HepG2 (cell line): ENCODE measurements at regions not wholly inside any gene's neighbourhood (a gene's known extent, or its start where the extent isn't known, plus 50 kb on each side); places are given as distances from the start of the nearest gene placed in this dataset.

Source experiments
- ATAC-seq: fragments of 200-7000 bp; cut with Tn5 transposase; 3 replicates; pipeline ENCODE4 v1.9.1; 2020; ENCODE audit warnings: mild to moderate bottlenecking, moderate library complexity
- BruUV-seq: library from RNA; stranded (reverse); fragments of 400-500 nt; replicated peaks from 2 replicates; lab custom pipeline; 2021; lab: Mats Ljungman, UMichigan
- CTCF ChIA-PET: fragments of 300-600 bp; formaldehyde crosslinking; extraction: SDS; loops from one replicate; lab custom pipeline; 2021; ENCODE audit warnings: low total read pairs, inconsistent platforms, low intra/inter-chr PET ratio; lab: Yijun Ruan, JAX
- POLR2A ChIA-PET: fragments of 350-600 bp; sonication (Branson Sonifier 250); formaldehyde crosslinking; loops from one replicate; lab custom pipeline; 2020; ENCODE audit warnings: antibody characterized with exemption, inconsistent platforms; lab: Yijun Ruan, JAX
- DNase-seq: peaks from one replicate; pipeline ENCODE4 v3.0.0-alpha.2; 2015; ENCODE audit warnings: low spot score
- FAIRE-seq: peaks from 3 replicates; lab custom pipeline; 2011; peaks lifted over from hg19 to GRCh38; lab: Jason Lieb, UNC
- H2AFZ ChIP-seq: one replicate; pipeline ENCODE4 v1.6.1; 2011; ENCODE audit warnings: low read length, inconsistent platforms
- H3K27ac ChIP-seq: fragments of 300-600 bp; 3 replicates; pipeline ENCODE4 v1.8.0; 2011; ENCODE audit warnings: mixed run types, mild to moderate bottlenecking, mixed read lengths, low read length, inconsistent platforms; ENCODE audit not compliant: insufficient read depth; ENCODE audit errors: extremely low read length
- H3K27me3 ChIP-seq, 2 experiments: fragments of 200-600 bp in 1 of 2; 2 replicates in 1 of 2; 3 replicates in 1 of 2; pipeline versions ENCODE4 v1.6.0 to v1.8.0; 2011; ENCODE audit warnings: low read length in 2 of 2, mild to moderate bottlenecking in 2 of 2, moderate library complexity in 2 of 2, inconsistent platforms in 1 of 2; ENCODE audit not compliant: insufficient read depth in 2 of 2, control insufficient read depth in 1 of 2
- H3K36me3 ChIP-seq, 2 experiments: fragments of 200-600 bp in 1 of 2; replicated peaks in 1 of 2; 2 replicates in 1 of 2; 3 replicates in 1 of 2; pipeline versions ENCODE4 v1.5.1 to v1.8.0; 2011; ENCODE audit warnings: low read length in 2 of 2, inconsistent platforms in 1 of 2; ENCODE audit not compliant: insufficient read depth in 2 of 2, control insufficient read depth in 1 of 2
- H3K4me1 ChIP-seq: 2 replicates; pipeline ENCODE4 v1.5.1; 2012; ENCODE audit warnings: low read length, inconsistent platforms; ENCODE audit not compliant: insufficient read depth
- H3K4me2 ChIP-seq: 2 replicates; pipeline ENCODE4 v1.6.0; 2011; ENCODE audit warnings: low read depth, low read length, inconsistent platforms
- H3K4me3 ChIP-seq, 3 experiments: fragments of 200-600 bp in 1 of 3; sonication (generic), shearing (Covaris generic) in 1 of 3; replicated peaks in 1 of 3; 2 replicates each; pipeline ENCODE4 v1.5.1; 2011 to 2016; ENCODE audit warnings: low read length in 3 of 3, inconsistent platforms in 2 of 3, low read depth in 2 of 3, mild to moderate bottlenecking in 2 of 3, control low read depth in 1 of 3, mixed read lengths in 1 of 3; ENCODE audit not compliant: insufficient read depth in 1 of 3
- H3K79me2 ChIP-seq: one replicate; pipeline ENCODE4 v1.6.1; 2011; ENCODE audit warnings: low read length, inconsistent platforms; ENCODE audit not compliant: insufficient read depth
- H3K9ac ChIP-seq: 2 replicates; pipeline ENCODE4 v1.6.0; 2011; ENCODE audit warnings: mild to moderate bottlenecking, low read depth, low read length, inconsistent platforms; ENCODE audit not compliant: insufficient read depth
- H3K9me3 ChIP-seq: 2 replicates; pipeline ENCODE4 v1.5.1; 2012; ENCODE audit warnings: mild to moderate bottlenecking, low read length
- H4K20me1 ChIP-seq: 2 replicates; pipeline ENCODE4 v1.6.0; 2011; ENCODE audit warnings: inconsistent platforms, mild to moderate bottlenecking, low read length, moderate library complexity; ENCODE audit not compliant: insufficient read depth
- ATF7-NPFF ChIP-seq: sonication (generic); formaldehyde crosslinking; IDR thresholded peaks from 2 replicates; pipeline ENCODE4 v1.8.1; 2023; ENCODE audit warnings: mild to moderate bottlenecking, low read depth, missing genetic modification reagents, moderate library complexity
- CBX1 ChIP-seq: IDR thresholded peaks from one replicate; pipeline ENCODE4 v1.6.1; 2016; ENCODE audit warnings: antibody characterized with exemption, low read depth
- GABPB1 ChIP-seq: IDR thresholded peaks from 2 replicates; pipeline ENCODE4 v1.6.1; 2016; ENCODE audit warnings: mild to moderate bottlenecking, missing genetic modification reagents, moderate library complexity, missing compliant biosample characterization
- PHF20 ChIP-seq: sonication (generic); formaldehyde crosslinking; IDR thresholded peaks from 2 replicates; pipeline ENCODE4 v1.5.0; 2020; ENCODE audit warnings: mild to moderate bottlenecking, missing genetic modification reagents
- RARG ChIP-seq: sonication (generic); formaldehyde crosslinking; IDR thresholded peaks from 2 replicates; pipeline ENCODE4 v1.4.0; 2020; ENCODE audit warnings: low read depth, mild to moderate bottlenecking, missing genetic modification reagents
- RFXAP ChIP-seq: sonication (generic); formaldehyde crosslinking; IDR thresholded peaks from 2 replicates; pipeline ENCODE4 v1.4.0; 2020; ENCODE audit warnings: missing genetic modification reagents, borderline replicate concordance
- STAG1 ChIP-seq: sonication (generic); formaldehyde crosslinking; IDR thresholded peaks from 2 replicates; pipeline ENCODE4 v1.4.0; 2020; ENCODE audit warnings: missing genetic modification reagents
- ZNF432 ChIP-seq: sonication (generic); formaldehyde crosslinking; IDR thresholded peaks from 2 replicates; pipeline ENCODE4 v1.5.0; 2020; ENCODE audit warnings: missing genetic modification reagents, mild to moderate bottlenecking, borderline replicate concordance
- WGBS: methylation state at CpG from one replicate; pipeline ENCODE4 v1.1.6; 2017; ENCODE audit warnings: low lambda C conversion rate; 5-methylcytosine and 5-hydroxymethylcytosine counted together
- in situ Hi-C: cut with HindIII; loops from 2 replicates; pipeline ENCODE4 v1.10.0; 2017; ENCODE audit warnings: low pct_unique_long_range_greater_than_20kb; ENCODE audit not compliant: extremely low pct_ligation_motif_present
- intact Hi-C: fragments of 100-400 bp; cut with micrococcal nuclease; formaldehyde crosslinking; loops from one replicate; pipeline ENCODE4 v1.10.0; 2022; ENCODE audit not compliant: unreplicated experiment
- TF ChIP-seq, protein P1 (sequence below): sonication (generic); formaldehyde crosslinking; IDR thresholded peaks from 2 replicates; pipeline ENCODE4 v1.5.1; 2020; ENCODE audit warnings: missing genetic modification reagents, mild to moderate bottlenecking, borderline replicate concordance
- TF ChIP-seq, protein P2 (sequence below): IDR thresholded peaks from 2 replicates; pipeline ENCODE4 v1.6.1; 2016; ENCODE audit warnings: low read depth, control low read depth
- TF ChIP-seq, protein P3 (sequence below): sonication (generic); formaldehyde crosslinking; IDR thresholded peaks from 2 replicates; pipeline ENCODE4 v1.4.0; 2020; ENCODE audit warnings: mild to moderate bottlenecking, missing genetic modification reagents

DNA sequence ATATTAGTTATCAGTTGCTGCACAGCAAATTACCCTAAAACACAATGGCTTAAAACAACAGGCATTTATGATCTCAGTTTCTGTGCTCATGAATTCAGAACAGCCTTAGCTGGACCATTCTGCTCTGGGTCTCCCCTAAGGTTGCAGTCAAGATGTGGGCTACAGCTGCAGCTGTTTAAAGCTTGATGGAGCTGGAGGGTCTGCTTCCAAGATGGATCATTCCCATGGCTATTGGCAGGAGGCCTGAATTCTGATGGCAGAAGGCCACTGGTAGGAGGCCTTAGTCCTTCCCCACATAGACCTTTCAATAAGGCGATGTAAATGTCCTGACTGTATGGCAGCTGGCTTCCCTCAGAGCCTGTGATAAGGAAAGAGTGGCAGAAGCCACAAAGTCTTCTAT lies 118.6 kb upstream of the SERPINE2 start:
- H2AFZ ChIP-seq: no peak overlapping the region
- no peaks in the 10 kb centered on the region for H3K36me3 ChIP-seq
- intact Hi-C loops: no loop called here
- H3K79me2 ChIP-seq: no peaks in the 10 kb centered on the region
- in situ Hi-C loops: no loop called here
- no peak overlapping the region for H3K4me2 ChIP-seq
- H3K27ac ChIP-seq: no peak overlapping the region
- peaks cover 0 to 23% of the 10 kb centered on the region in 2 experiments; a peak in 2 of 5 replicates for H3K27me3 ChIP-seq
- CTCF ChIA-PET: no interaction called here
- WGBS: 10% methylated on average over 1 of the region's 1 CpG
- H3K4me1 ChIP-seq: 0 out of 2 replicates have a peak, but pooled peaks cover 7% of the 10 kb centered on the region
- no TSS peak for BruUV-seq
- FAIRE-seq (no peak), ATAC-seq (no peak), DNase-seq (no peak)
- TF ChIP-seq ZNF432 (CRISPR knock-in tag) (no peak), PHF20 (no peak), ATF7-NPFF (CRISPR knock-in tag) (no peak)
- no peaks in the 10 kb centered on the region for H3K9me3 ChIP-seq
- POLR2A ChIA-PET: interaction anchor here (3.9 kb wide), 1 partner anchor 12 kb away, joined by 22 read pairs; no protein-coding TSS in a partner anchor
- no peaks in the 10 kb centered on the region for H4K20me1 ChIP-seq
- H3K4me3 ChIP-seq: no peak overlapping the region
- no peak overlapping the region for H3K9ac ChIP-seq

DNA sequence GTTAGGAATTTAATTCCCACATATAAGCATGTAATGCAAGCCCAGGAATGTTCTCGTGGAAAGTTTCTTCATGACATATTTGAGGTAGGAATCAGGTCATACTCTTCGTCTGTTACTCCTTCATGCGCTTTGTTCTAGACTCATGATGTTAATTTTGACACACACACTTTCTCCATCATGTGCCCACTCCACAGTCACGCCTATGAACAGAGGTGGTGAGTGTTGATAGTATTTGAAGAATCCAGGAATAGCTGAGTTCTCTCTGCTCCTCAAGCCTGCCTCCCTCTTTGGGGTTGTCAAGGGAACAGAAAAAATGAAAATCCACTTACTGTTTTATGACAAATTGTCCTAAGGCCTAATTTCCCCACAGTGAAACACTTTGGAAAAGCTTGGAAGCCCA lies 117.3 kb upstream of the SERPINE2 start:
- H2AFZ ChIP-seq: no peak overlapping the region
- WGBS: 51% methylated on average over 4 of the region's 4 CpGs
- no peak for ATAC-seq

More for the DNA sequence above, 117.3 kb upstream of the SERPINE2 start:
- in situ Hi-C loops: no loop called here
- H3K79me2 ChIP-seq: no peaks in the 10 kb centered on the region
- POLR2A ChIA-PET: interaction anchor here (3.9 kb wide), 1 partner anchor 10 kb away, joined by 22 read pairs; no protein-coding TSS in a partner anchor
- peak; percentile 15 for FAIRE-seq
- intact Hi-C loops: no loop called here
- H3K4me1 ChIP-seq: peaks cover 19% of the 10 kb centered on the region
- H4K20me1 ChIP-seq: no peaks in the 10 kb centered on the region
- BruUV-seq: no TSS peak
- TF ChIP-seq RFXAP (CRISPR knock-in tag) (no peak), STAG1 (CRISPR knock-in tag) (no peak), GABPB1 (no peak), RARG (no peak), CBX1 (no peak)
- TF ChIP-seq, protein P1, sequence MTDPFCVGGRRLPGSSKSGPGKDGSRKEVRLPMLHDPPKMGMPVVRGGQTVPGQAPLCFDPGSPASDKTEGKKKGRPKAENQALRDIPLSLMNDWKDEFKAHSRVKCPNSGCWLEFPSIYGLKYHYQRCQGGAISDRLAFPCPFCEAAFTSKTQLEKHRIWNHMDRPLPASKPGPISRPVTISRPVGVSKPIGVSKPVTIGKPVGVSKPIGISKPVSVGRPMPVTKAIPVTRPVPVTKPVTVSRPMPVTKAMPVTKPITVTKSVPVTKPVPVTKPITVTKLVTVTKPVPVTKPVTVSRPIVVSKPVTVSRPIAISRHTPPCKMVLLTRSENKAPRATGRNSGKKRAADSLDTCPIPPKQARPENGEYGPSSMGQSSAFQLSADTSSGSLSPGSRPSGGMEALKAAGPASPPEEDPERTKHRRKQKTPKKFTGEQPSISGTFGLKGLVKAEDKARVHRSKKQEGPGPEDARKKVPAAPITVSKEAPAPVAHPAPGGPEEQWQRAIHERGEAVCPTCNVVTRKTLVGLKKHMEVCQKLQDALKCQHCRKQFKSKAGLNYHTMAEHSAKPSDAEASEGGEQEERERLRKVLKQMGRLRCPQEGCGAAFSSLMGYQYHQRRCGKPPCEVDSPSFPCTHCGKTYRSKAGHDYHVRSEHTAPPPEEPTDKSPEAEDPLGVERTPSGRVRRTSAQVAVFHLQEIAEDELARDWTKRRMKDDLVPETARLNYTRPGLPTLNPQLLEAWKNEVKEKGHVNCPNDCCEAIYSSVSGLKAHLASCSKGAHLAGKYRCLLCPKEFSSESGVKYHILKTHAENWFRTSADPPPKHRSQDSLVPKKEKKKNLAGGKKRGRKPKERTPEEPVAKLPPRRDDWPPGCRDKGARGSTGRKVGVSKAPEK (CRISPR knock-in tag): no peak
- TF ChIP-seq, protein P2, sequence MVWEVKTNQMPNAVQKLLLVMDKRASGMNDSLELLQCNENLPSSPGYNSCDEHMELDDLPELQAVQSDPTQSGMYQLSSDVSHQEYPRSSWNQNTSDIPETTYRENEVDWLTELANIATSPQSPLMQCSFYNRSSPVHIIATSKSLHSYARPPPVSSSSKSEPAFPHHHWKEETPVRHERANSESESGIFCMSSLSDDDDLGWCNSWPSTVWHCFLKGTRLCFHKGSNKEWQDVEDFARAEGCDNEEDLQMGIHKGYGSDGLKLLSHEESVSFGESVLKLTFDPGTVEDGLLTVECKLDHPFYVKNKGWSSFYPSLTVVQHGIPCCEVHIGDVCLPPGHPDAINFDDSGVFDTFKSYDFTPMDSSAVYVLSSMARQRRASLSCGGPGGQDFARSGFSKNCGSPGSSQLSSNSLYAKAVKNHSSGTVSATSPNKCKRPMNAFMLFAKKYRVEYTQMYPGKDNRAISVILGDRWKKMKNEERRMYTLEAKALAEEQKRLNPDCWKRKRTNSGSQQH (CRISPR knock-in tag): no peak
- TF ChIP-seq, protein P3, sequence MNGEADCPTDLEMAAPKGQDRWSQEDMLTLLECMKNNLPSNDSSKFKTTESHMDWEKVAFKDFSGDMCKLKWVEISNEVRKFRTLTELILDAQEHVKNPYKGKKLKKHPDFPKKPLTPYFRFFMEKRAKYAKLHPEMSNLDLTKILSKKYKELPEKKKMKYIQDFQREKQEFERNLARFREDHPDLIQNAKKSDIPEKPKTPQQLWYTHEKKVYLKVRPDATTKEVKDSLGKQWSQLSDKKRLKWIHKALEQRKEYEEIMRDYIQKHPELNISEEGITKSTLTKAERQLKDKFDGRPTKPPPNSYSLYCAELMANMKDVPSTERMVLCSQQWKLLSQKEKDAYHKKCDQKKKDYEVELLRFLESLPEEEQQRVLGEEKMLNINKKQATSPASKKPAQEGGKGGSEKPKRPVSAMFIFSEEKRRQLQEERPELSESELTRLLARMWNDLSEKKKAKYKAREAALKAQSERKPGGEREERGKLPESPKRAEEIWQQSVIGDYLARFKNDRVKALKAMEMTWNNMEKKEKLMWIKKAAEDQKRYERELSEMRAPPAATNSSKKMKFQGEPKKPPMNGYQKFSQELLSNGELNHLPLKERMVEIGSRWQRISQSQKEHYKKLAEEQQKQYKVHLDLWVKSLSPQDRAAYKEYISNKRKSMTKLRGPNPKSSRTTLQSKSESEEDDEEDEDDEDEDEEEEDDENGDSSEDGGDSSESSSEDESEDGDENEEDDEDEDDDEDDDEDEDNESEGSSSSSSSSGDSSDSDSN (CRISPR knock-in tag): no peak
- no peak overlapping the region for H3K4me2 ChIP-seq
- peaks cover 0 to 23% of the 10 kb centered on the region in 2 experiments; a peak in 2 of 5 replicates for H3K27me3 ChIP-seq
- H3K9me3 ChIP-seq: no peaks in the 10 kb centered on the region
- no peak for DNase-seq
- CTCF ChIA-PET: no interaction called here
- H3K36me3 ChIP-seq: no peaks in the 10 kb centered on the region
- H3K27ac ChIP-seq: no peak overlapping the region
- H3K9ac ChIP-seq: no peak overlapping the region
- no peak overlapping the region for H3K4me3 ChIP-seq
